ENCODE measurements at regions not wholly inside any gene's neighbourhood (a gene's known extent, or its start where the extent isn't known, plus 50 kb on each side); places are given as distances from the start of the nearest gene placed in this dataset.

GRCh38 chr10:35768011-35768410 is 125.9 kb upstream of the FZD8 start:
- no peaks in the 10 kb centered on the region for H3K4me1 ChIP-seq (ENCODE audit: low read length)
- no peaks in the 10 kb centered on the region for H4K20me1 ChIP-seq (ENCODE audit: insufficient read depth, low read length)
- no peak overlapping the region for H3K4me2 ChIP-seq (ENCODE audit: low read depth, low read length)
- no peak overlapping the region for H3K4me3 ChIP-seq (ENCODE audit: low read length)
- no peak overlapping the region for H2AFZ ChIP-seq (ENCODE audit: low read length)
- no peak for TF ChIP-seq EZH2phosphoT487 (IDR thresholded peaks at IDR 0.05; ENCODE audit: low read length)
- TF ChIP-seq EZH2 (optimal IDR thresholded peaks at IDR 0.05; ENCODE audit: low read depth, low read length): no peak
- no peak for TF ChIP-seq CTCF (IDR thresholded peaks at IDR 0.05; ENCODE audit: low read length)
- no peak overlapping the region for H3K9ac ChIP-seq (ENCODE audit: low read length)
- H3K9me3 ChIP-seq (replicated peaks; ENCODE audit: insufficient read depth, low read length): no peaks in the 10 kb centered on the region
- H3F3A ChIP-seq (ENCODE audit: insufficient read depth, low read length): no peaks in the 10 kb centered on the region
- no peak for DNase-seq
- no peaks in the 10 kb centered on the region for H3K36me3 ChIP-seq (replicated peaks; ENCODE audit: insufficient read depth, low read length)
- no peaks in the 10 kb centered on the region for H3K27me3 ChIP-seq (replicated peaks; ENCODE audit: insufficient read depth, low read length)
- no peaks in the 10 kb centered on the region for H3K79me2 ChIP-seq (ENCODE audit: low read length)
- H3K27ac ChIP-seq (ENCODE audit: low read length): no peak overlapping the region
- no peaks in the 10 kb centered on the region for H3K9me2 ChIP-seq (replicated peaks; ENCODE audit: insufficient read depth, low read length)

- Histone ChIP-seq H3K9me3 (replicated peaks; ENCODE audit: insufficient read depth, low read length) (no peaks in the 10 kb centered on the region), H3K9me2 (replicated peaks; ENCODE audit: insufficient read depth, low read length) (no peaks in the 10 kb centered on the region), H3K36me3 (replicated peaks; ENCODE audit: insufficient read depth, low read length) (no peaks in the 10 kb centered on the region), H3K4me3 (ENCODE audit: low read length) (no peak overlapping the region), H3K9ac (ENCODE audit: low read length) (no peak overlapping the region), H4K20me1 (ENCODE audit: insufficient read depth, low read length) (no peaks in the 10 kb centered on the region), H3K4me2 (ENCODE audit: low read depth, low read length) (no peak overlapping the region), H2AFZ (ENCODE audit: low read length) (no peak overlapping the region), H3F3A (ENCODE audit: insufficient read depth, low read length) (no peaks in the 10 kb centered on the region), H3K4me1 (ENCODE audit: low read length) (no peaks in the 10 kb centered on the region), H3K79me2 (ENCODE audit: low read length) (no peaks in the 10 kb centered on the region), H3K27ac (ENCODE audit: low read length) (no peak overlapping the region), H3K27me3 (replicated peaks; ENCODE audit: insufficient read depth, low read length) (no peaks in the 10 kb centered on the region)
- DNase-seq: no peak
- TF ChIP-seq CTCF (IDR thresholded peaks at IDR 0.05; ENCODE audit: low read length) (no peak), EZH2 (optimal IDR thresholded peaks at IDR 0.05; ENCODE audit: low read depth, low read length) (no peak), EZH2phosphoT487 (IDR thresholded peaks at IDR 0.05; ENCODE audit: low read length) (no peak)
These were observed 123.9 kb upstream of the FZD8 start for GRCh38 chr10:35765996-35766395.

GRCh38 chr10:35765066-35765527 is 123.0 kb upstream of the FZD8 start:
- H3K27ac ChIP-seq (ENCODE audit: low read length): no peak overlapping the region
- no peaks in the 10 kb centered on the region for H3K36me3 ChIP-seq (replicated peaks; ENCODE audit: insufficient read depth, low read length)
- no peak overlapping the region for H3K4me2 ChIP-seq (ENCODE audit: low read depth, low read length)
- H3K79me2 ChIP-seq (ENCODE audit: low read length): no peaks in the 10 kb centered on the region
- no peak overlapping the region for H2AFZ ChIP-seq (ENCODE audit: low read length)
- no peaks in the 10 kb centered on the region for H3F3A ChIP-seq (ENCODE audit: insufficient read depth, low read length)
- no peak overlapping the region for H3K4me3 ChIP-seq (ENCODE audit: low read length)
- no peaks in the 10 kb centered on the region for H4K20me1 ChIP-seq (ENCODE audit: insufficient read depth, low read length)
- no peaks in the 10 kb centered on the region for H3K9me2 ChIP-seq (replicated peaks; ENCODE audit: insufficient read depth, low read length)
- no peaks in the 10 kb centered on the region for H3K4me1 ChIP-seq (ENCODE audit: low read length)
- H3K27me3 ChIP-seq (replicated peaks; ENCODE audit: insufficient read depth, low read length): no peaks in the 10 kb centered on the region
- no peaks in the 10 kb centered on the region for H3K9me3 ChIP-seq (replicated peaks; ENCODE audit: insufficient read depth, low read length)
- H3K9ac ChIP-seq (ENCODE audit: low read length): no peak overlapping the region
- TF ChIP-seq EZH2phosphoT487 (IDR thresholded peaks at IDR 0.05; ENCODE audit: low read length) (no peak), EZH2 (optimal IDR thresholded peaks at IDR 0.05; ENCODE audit: low read depth, low read length) (no peak), CTCF (IDR thresholded peaks at IDR 0.05; ENCODE audit: low read length) (no peak)
- DNase-seq: no peak

Measured in MM.1S (cell line).